ENCODE measurements at regions not wholly inside any gene's neighbourhood (a gene's known extent, or its start where the extent isn't known, plus 50 kb on each side); places are given as distances from the start of the nearest gene placed in this dataset.

- TF ChIP-seq FOS (IDR thresholded peaks at IDR 0.05; ENCODE audit: borderline replicate concordance, insufficient read depth, low read length) = no peak
- no peak for TF ChIP-seq POLR2AphosphoS5 (IDR thresholded peaks at IDR 0.05; ENCODE audit: insufficient read depth, low read depth, low read length)
- no peak for TF ChIP-seq CTCF (IDR thresholded peaks at IDR 0.05; ENCODE audit: extremely low read depth in 1 of 2, insufficient read depth in 1 of 2, low read depth in 1 of 2, low read length in 2 of 2)
- TF ChIP-seq, protein P1, sequence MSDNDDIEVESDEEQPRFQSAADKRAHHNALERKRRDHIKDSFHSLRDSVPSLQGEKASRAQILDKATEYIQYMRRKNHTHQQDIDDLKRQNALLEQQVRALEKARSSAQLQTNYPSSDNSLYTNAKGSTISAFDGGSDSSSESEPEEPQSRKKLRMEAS (IDR thresholded peaks at IDR 0.05; ENCODE audit: insufficient read depth, insufficient read length) = no peak
- TF ChIP-seq POLR2A (IDR thresholded peaks at IDR 0.05; ENCODE audit: low read depth, low read length) = no peak
- no peak for TF ChIP-seq EZH2 (IDR thresholded peaks at IDR 0.05; ENCODE audit: borderline replicate concordance, low read depth, low read length, severe bottlenecking)
- TF ChIP-seq JUN (IDR thresholded peaks at IDR 0.05; ENCODE audit: borderline replicate concordance, insufficient read depth, insufficient read length, low read depth) = no peak
- TF ChIP-seq GATA2 (IDR thresholded peaks at IDR 0.05; ENCODE audit: insufficient read depth, insufficient read length, low read depth, low read length) = no peak
- TF ChIP-seq MYC (IDR thresholded peaks at IDR 0.05; ENCODE audit: low read depth, low read length) = no peak
Measured at GRCh38 chr2:14081521-14081920, 551.0 kb upstream of the LRATD1 start.

All from endothelial cell of umbilical vein (primary cell).